ENCODE measurements at regions not wholly inside any gene's neighbourhood (a gene's known extent, or its start where the extent isn't known, plus 50 kb on each side); places are given as distances from the start of the nearest gene placed in this dataset.
"Not testable (repeated sequence)": the region's sequence is repeated elsewhere in the genome, so short reads cannot be mapped to it uniquely, and the experiment has no call there.

GRCh38 chr21:15283138-15283537, 218.3 kb upstream of the NRIP1 start:
- FAIRE-seq = no peak

- FAIRE-seq = no peak
Observed at GRCh38 chr21:15283789-15284188, 219.0 kb upstream of the NRIP1 start.

- FAIRE-seq = no peak
Observed at GRCh38 chr21:15285556-15285955, 220.8 kb upstream of the NRIP1 start.

GRCh38 chr21:15289246-15289645, 224.4 kb upstream of the NRIP1 start:
- FAIRE-seq = no peak

GRCh38 chr21:15289896-15290841, 225.4 kb upstream of the NRIP1 start:
- no peak for FAIRE-seq

GRCh38 chr21:15291621-15292266, 226.9 kb upstream of the NRIP1 start:
- no peak for FAIRE-seq

GRCh38 chr21:15293240-15293639, 228.4 kb upstream of the NRIP1 start:
- FAIRE-seq = no peak

GRCh38 chr21:15295875-15296274, 231.1 kb upstream of the NRIP1 start:
- FAIRE-seq = no peak

- no peak for FAIRE-seq
Observed at GRCh38 chr21:15297824-15298223, 233.0 kb upstream of the NRIP1 start.

- no peak for FAIRE-seq
Observed at GRCh38 chr21:15298306-15298705, 233.5 kb upstream of the NRIP1 start.

GRCh38 chr21:15298755-15299154, 234.0 kb upstream of the NRIP1 start:
- not testable (repeated sequence) for FAIRE-seq

- FAIRE-seq = no peak
Observed at GRCh38 chr21:15300131-15300530, 235.3 kb upstream of the NRIP1 start.

GRCh38 chr21:15301014-15301413, 236.2 kb upstream of the NRIP1 start:
- FAIRE-seq = no peak

GRCh38 chr21:15301736-15302135, 236.9 kb upstream of the NRIP1 start:
- FAIRE-seq = no peak

GRCh38 chr21:15306271-15306670, 241.5 kb upstream of the NRIP1 start:
- no peak for FAIRE-seq

- FAIRE-seq = no peak
Observed at GRCh38 chr21:15308333-15308732, 243.5 kb upstream of the NRIP1 start.

- no peak for FAIRE-seq
Observed at GRCh38 chr21:15309022-15309590, 244.3 kb upstream of the NRIP1 start.

GRCh38 chr21:15309721-15310120, 244.9 kb upstream of the NRIP1 start:
- no peak for FAIRE-seq

GRCh38 chr21:15311510-15311909, 246.7 kb upstream of the NRIP1 start:
- FAIRE-seq = no peak

- not testable (repeated sequence) for FAIRE-seq
Observed at GRCh38 chr21:15317034-15317433, 252.2 kb upstream of the NRIP1 start.

- no peak for FAIRE-seq
Observed at GRCh38 chr21:15319727-15320126, 254.9 kb upstream of the NRIP1 start.

GRCh38 chr21:15324542-15324941, 259.7 kb upstream of the NRIP1 start:
- no peak for FAIRE-seq

GRCh38 chr21:15326032-15326867, 261.4 kb upstream of the NRIP1 start:
- FAIRE-seq = no peak
